Thoracic aorta (tissue), 2 donors: ENCODE measurements at regions not wholly inside any gene's neighbourhood (a gene's known extent, or its start where the extent isn't known, plus 50 kb on each side); places are given as distances from the start of the nearest gene placed in this dataset.

Experiments
- ATAC-seq: fragments of 150-250 bp; one replicate; pipeline ENCODE4 v1.8.0; 2017; ENCODE audit warnings: low read depth; ENCODE audit not compliant: insufficient number of reproducible peaks, low FRiP score
- DNase-seq: peaks from one replicate; pipeline ENCODE4 v3.0.0-alpha.2; 2020; ENCODE audit warnings: low spot score
- H3K27ac ChIP-seq, 2 donors: fragments of 200-600 bp; sonication (generic); 1 replicate in 1 of 2; 2 replicates in 1 of 2; pipeline ENCODE4 v1.5.1; 2016; ENCODE audit warnings: mild to moderate bottlenecking in 2 of 2, moderate library complexity in 2 of 2
- H3K27me3 ChIP-seq: fragments of 200-600 bp; sonication (generic); replicated peaks from 2 replicates; pipeline ENCODE4 v1.6.0; 2016; ENCODE audit warnings: mild to moderate bottlenecking; ENCODE audit not compliant: insufficient read depth
- H3K36me3 ChIP-seq: fragments of 200-600 bp; sonication (generic); one replicate; pipeline ENCODE4 v1.5.1; 2016
- H3K4me1 ChIP-seq, 2 donors: fragments of 200-600 bp; sonication (generic); 1 replicate in 1 of 2; 2 replicates in 1 of 2; pipeline versions ENCODE4 v1.5.1 to v1.6.0; 2016; ENCODE audit warnings: low read depth in 2 of 2, mild to moderate bottlenecking in 1 of 2; ENCODE audit not compliant: control insufficient read depth in 1 of 2
- H3K4me3 ChIP-seq: fragments of 200-600 bp; sonication (generic); 2 replicates; pipeline ENCODE4 v1.5.1; 2016; ENCODE audit warnings: mild to moderate bottlenecking
- H3K9me3 ChIP-seq: fragments of 200-600 bp; sonication (generic); 2 replicates; pipeline ENCODE4 v1.5.1; 2016
- CTCF ChIP-seq: fragments of 200-600 bp; sonication (generic); IDR thresholded peaks from one replicate; pipeline ENCODE4 v1.5.1; 2019; ENCODE audit warnings: antibody characterized with exemption

GRCh38 chr5:92962752-92963151, 618.3 kb downstream of the NR2F1-AS1 start:
- H3K36me3 ChIP-seq = no peaks in the 10 kb centered on the region
- H3K27me3 ChIP-seq = no peaks in the 10 kb centered on the region
- H3K4me3 ChIP-seq = no peak overlapping the region
- no peak for DNase-seq
- H3K9me3 ChIP-seq = no peaks in the 10 kb centered on the region
- no peaks in the 10 kb centered on the region for H3K4me1 ChIP-seq
- no peak for ATAC-seq
- TF ChIP-seq CTCF = no peak
- H3K27ac ChIP-seq = no peak overlapping the region

- ATAC-seq = no peak
These were observed 624.1 kb downstream of the NR2F1-AS1 start for GRCh38 chr5:92956886-92957285.

GRCh38 chr5:92952243-92952642, 628.8 kb downstream of the NR2F1-AS1 start:
- Histone ChIP-seq H3K27ac (no peak overlapping the region), H3K9me3 (peaks cover 5% of the 10 kb centered on the region), H3K36me3 (no peaks in the 10 kb centered on the region), H3K4me1 (no peaks in the 10 kb centered on the region), H3K4me3 (no peak overlapping the region), H3K27me3 (no peaks in the 10 kb centered on the region)
- TF ChIP-seq CTCF = no peak
- no peak for ATAC-seq
- no peak for DNase-seq

More at GRCh38 chr5:92956886-92957285, 624.1 kb downstream of the NR2F1-AS1 start:
- TF ChIP-seq CTCF = no peak
- Histone ChIP-seq H3K27me3 (no peaks in the 10 kb centered on the region), H3K27ac (no peak overlapping the region), H3K4me3 (no peak overlapping the region), H3K36me3 (no peaks in the 10 kb centered on the region), H3K9me3 (no peaks in the 10 kb centered on the region), H3K4me1 (no peaks in the 10 kb centered on the region)
- DNase-seq = no peak

GRCh38 chr5:92951746-92952145, 629.3 kb downstream of the NR2F1-AS1 start:
- DNase-seq (no peak), ATAC-seq (no peak)
- Histone ChIP-seq H3K27me3 (no peaks in the 10 kb centered on the region), H3K9me3 (peaks cover 5% of the 10 kb centered on the region), H3K4me3 (no peak overlapping the region), H3K36me3 (no peaks in the 10 kb centered on the region), H3K4me1 (no peaks in the 10 kb centered on the region), H3K27ac (no peak overlapping the region)
- no peak for TF ChIP-seq CTCF

- Histone ChIP-seq H3K4me3 (no peak overlapping the region), H3K27ac (no peak overlapping the region), H3K27me3 (no peaks in the 10 kb centered on the region), H3K36me3 (no peaks in the 10 kb centered on the region), H3K4me1 (peaks cover 0 to 3% of the 10 kb centered on the region in 2 donors), H3K9me3 (peaks cover 5% of the 10 kb centered on the region)
- no peak for TF ChIP-seq CTCF
- no peak for DNase-seq
- ATAC-seq = no peak
These were observed 634.5 kb downstream of the NR2F1-AS1 start for GRCh38 chr5:92946546-92946945.
